CD14-positive monocyte (primary cell): ENCODE measurements at regions not wholly inside any gene's neighbourhood (a gene's known extent, or its start where the extent isn't known, plus 50 kb on each side); places are given as distances from the start of the nearest gene placed in this dataset.

Source experiments
- DNase-seq, 3 donors: peaks; one replicate each; pipeline ENCODE4 v3.0.0-alpha.2; 2011 to 2022
- H2AFZ ChIP-seq: 2 replicates; pipeline ENCODE4 v1.6.0; 2012; ENCODE audit warnings: mild to moderate bottlenecking, low read depth, low read length, inconsistent platforms; ENCODE audit not compliant: insufficient read depth, poor library complexity, severe bottlenecking
- H3K27ac ChIP-seq, 2 donors: 1 replicate in 1 of 2; 2 replicates in 1 of 2; pipeline ENCODE4 v1.5.1; 2012 to 2013; ENCODE audit warnings: low read length in 2 of 2, control low read depth in 1 of 2, inconsistent platforms in 1 of 2, low read depth in 1 of 2, mild to moderate bottlenecking in 1 of 2
- H3K27me3 ChIP-seq, 2 donors: one replicate each; pipeline versions ENCODE4 v1.6.0 to v1.6.1; 2011 to 2013; ENCODE audit warnings: low read length in 2 of 2; ENCODE audit not compliant: control insufficient read depth in 2 of 2, insufficient read depth in 2 of 2
- H3K36me3 ChIP-seq, 2 donors: replicated peaks in 1 of 2; 1 replicate in 1 of 2; 2 replicates in 1 of 2; pipeline versions ENCODE4 v1.5.1 to v1.6.1; 2012 to 2013; ENCODE audit warnings: low read length in 2 of 2, control low read depth in 1 of 2, inconsistent platforms in 1 of 2, mild to moderate bottlenecking in 1 of 2; ENCODE audit not compliant: insufficient read depth in 2 of 2, control insufficient read depth in 1 of 2
- H3K4me1 ChIP-seq, 2 donors: 1 replicate in 1 of 2; 2 replicates in 1 of 2; pipeline versions ENCODE4 v1.5.1 to v1.6.1; 2012 to 2013; ENCODE audit warnings: low read length in 2 of 2, control low read depth in 1 of 2, inconsistent platforms in 1 of 2, mild to moderate bottlenecking in 1 of 2, moderate library complexity in 1 of 2; ENCODE audit not compliant: insufficient read depth in 2 of 2, control insufficient read depth in 1 of 2
- H3K4me2 ChIP-seq: replicated peaks from 2 replicates; pipeline ENCODE3; 2012; ENCODE audit warnings: low read length, moderate library complexity, mild to moderate bottlenecking; ENCODE audit not compliant: poor library complexity, severe bottlenecking; ENCODE audit errors: extremely low read depth
- H3K4me3 ChIP-seq, 3 experiments: fragments of 200-600 bp in 1 of 3; sonication (generic) in 1 of 3; replicated peaks in 1 of 3; 1 replicate in 2 of 3; 2 replicates in 1 of 3; pipeline ENCODE4 v1.5.1; 2011 to 2013; ENCODE audit warnings: low read length in 3 of 3, mild to moderate bottlenecking in 3 of 3, control low read depth in 2 of 3, low read depth in 2 of 3, inconsistent platforms in 1 of 3, moderate library complexity in 1 of 3
- H3K79me2 ChIP-seq: 2 replicates; pipeline ENCODE4 v1.6.0; 2012; ENCODE audit warnings: mild to moderate bottlenecking, control low read depth, inconsistent platforms, low read length, moderate library complexity; ENCODE audit not compliant: insufficient read depth
- H3K9ac ChIP-seq: 2 replicates; pipeline ENCODE4 v1.6.0; 2017; ENCODE audit warnings: low read length, mild to moderate bottlenecking; ENCODE audit not compliant: insufficient read depth, poor library complexity, severe bottlenecking
- H3K9me3 ChIP-seq, 2 donors: replicated peaks in 1 of 2; 1 replicate in 1 of 2; 2 replicates in 1 of 2; pipeline versions ENCODE4 v1.5.1 to v1.6.1; 2012 to 2013; ENCODE audit warnings: low read length in 2 of 2, control low read depth in 1 of 2; ENCODE audit not compliant: control insufficient read depth in 1 of 2, insufficient read depth in 1 of 2
- H4K20me1 ChIP-seq: 2 replicates; pipeline ENCODE4 v1.6.0; 2012; ENCODE audit warnings: mild to moderate bottlenecking, low read length, control low read depth, moderate library complexity; ENCODE audit not compliant: insufficient read depth
- H3K27ac Mint-ChIP-seq, 7 donors: one replicate each; pipeline ENCODE4 v1.8.0; 2020; ENCODE audit warnings: mild to moderate bottlenecking in 7 of 7, mixed read lengths in 7 of 7, moderate library complexity in 6 of 7, inconsistent platforms in 2 of 7
- H3K27me3 Mint-ChIP-seq, 3 donors: one replicate each; pipeline ENCODE4 v1.8.0; 2021 to 2022; ENCODE audit warnings: low read depth in 3 of 3, mild to moderate bottlenecking in 3 of 3, mixed read lengths in 3 of 3, moderate library complexity in 3 of 3, inconsistent platforms in 1 of 3
- H3K36me3 Mint-ChIP-seq, 2 donors: one replicate each; pipeline ENCODE4 v1.8.0; 2020; ENCODE audit warnings: mixed read lengths in 2 of 2, inconsistent platforms in 1 of 2, mild to moderate bottlenecking in 1 of 2
- H3K4me1 Mint-ChIP-seq: one replicate; pipeline ENCODE4 v1.8.0; 2020; ENCODE audit warnings: mild to moderate bottlenecking, mixed read lengths
- H3K4me3 Mint-ChIP-seq, 2 donors: one replicate each; pipeline ENCODE4 v1.8.0; 2020; ENCODE audit warnings: mild to moderate bottlenecking in 2 of 2, mixed read lengths in 2 of 2, moderate library complexity in 1 of 2
- H3K9me3 Mint-ChIP-seq, 7 donors: one replicate each; pipeline ENCODE4 v1.8.0; 2020 to 2022; ENCODE audit warnings: mixed read lengths in 7 of 7, mild to moderate bottlenecking in 6 of 7, moderate library complexity in 6 of 7, inconsistent platforms in 2 of 7
- CTCF ChIP-seq: fragments of 200-600 bp; IDR thresholded peaks from one replicate; pipeline ENCODE4 v1.8.0; 2022; ENCODE audit warnings: antibody characterized with exemption, mild to moderate bottlenecking
- WGBS: methylation state at CpG from one replicate; pipeline ENCODE4 v1.1.5; 2013; ENCODE audit warnings: missing lambda C conversion rate; ENCODE audit not compliant: insufficient coverage; 5-methylcytosine and 5-hydroxymethylcytosine counted together
- intact Hi-C, 2 donors: fragments of 100-400 bp; cut with micrococcal nuclease; formaldehyde crosslinking; loops; one replicate each; pipeline versions ENCODE4 v1.15.0 to v1.15.1; 2023

GRCh38 chr9:134272302-134273023 lies 53.8 kb upstream of the RXRA start:
- Histone ChIP-seq H3K4me1 (peaks cover 39 to 41% of the 10 kb centered on the region in 2 donors), H3K27me3 (peaks cover 0 to 5% of the 10 kb centered on the region in 2 donors), H3K27ac (no peak overlapping the region), H3K36me3 (no peaks in the 10 kb centered on the region), H2AFZ (no peak overlapping the region), H3K9me3 (no peaks in the 10 kb centered on the region), H3K9ac (no peak overlapping the region), H3K79me2 (no peaks in the 10 kb centered on the region), H4K20me1 (peaks cover 8% of the 10 kb centered on the region), H3K4me2 (no peak overlapping the region), H3K4me3 (no peak overlapping the region)
- H3K4me1 Mint-ChIP-seq: peaks cover 39% of the 10 kb centered on the region
- H3K27ac Mint-ChIP-seq: no peak overlapping the region
- peak overlapping the region in 1 of 2 donors; percentile 37 for H3K4me3 Mint-ChIP-seq
- intact Hi-C loops: no loop called here
- no peaks in the 10 kb centered on the region for H3K9me3 Mint-ChIP-seq
- WGBS: 88% methylated on average over 19 of the region's 21 CpGs
- peaks cover 19 to 40% (median 27%) of the 10 kb centered on the region in 3 donors for H3K27me3 Mint-ChIP-seq
- no peaks in the 10 kb centered on the region for H3K36me3 Mint-ChIP-seq
- DNase-seq: no peak
- TF ChIP-seq CTCF: no peak

GRCh38 chr9:134273647-134274046 lies 52.6 kb upstream of the RXRA start:
- peak overlapping the region in 1 of 7 donors; percentile 43 for H3K27ac Mint-ChIP-seq
- Histone ChIP-seq H3K4me1 (peaks cover 32 to 35% of the 10 kb centered on the region in 2 donors), H3K4me3 (no peak overlapping the region), H3K27ac (no peak overlapping the region), H3K9me3 (peaks cover 0 to 6% of the 10 kb centered on the region in 2 donors), H4K20me1 (peaks cover 8% of the 10 kb centered on the region), H3K4me2 (no peak overlapping the region), H3K79me2 (no peaks in the 10 kb centered on the region), H2AFZ (no peak overlapping the region), H3K27me3 (peaks cover 0 to 5% of the 10 kb centered on the region in 2 donors), H3K36me3 (no peaks in the 10 kb centered on the region), H3K9ac (no peak overlapping the region)
- TF ChIP-seq CTCF: no peak
- intact Hi-C loops: no loop called here
- H3K4me1 Mint-ChIP-seq: peaks cover 30% of the 10 kb centered on the region
- no peak overlapping the region for H3K4me3 Mint-ChIP-seq
- no peak for DNase-seq
- H3K36me3 Mint-ChIP-seq: no peaks in the 10 kb centered on the region
- WGBS: 100% methylated on average over 5 of the region's 5 CpGs
- peaks cover 0 to 4% (median 0%) of the 10 kb centered on the region in 7 donors for H3K9me3 Mint-ChIP-seq
- peaks cover 12 to 36% (median 19%) of the 10 kb centered on the region in 3 donors for H3K27me3 Mint-ChIP-seq
